H1 (cell line): ENCODE measurements at regions not wholly inside any gene's neighbourhood (a gene's known extent, or its start where the extent isn't known, plus 50 kb on each side); places are given as distances from the start of the nearest gene placed in this dataset.

ENCODE experiments used
- CTCF ChIA-PET: fragments of 300-600 bp; sonication (Branson Sonifier 250); formaldehyde crosslinking; loops from one replicate; lab custom pipeline; 2021; ENCODE audit not compliant: partially characterized antibody; lab: Charles Lee
- POLR2A ChIA-PET: fragments of 300-600 bp; sonication (Branson Sonifier 250); formaldehyde crosslinking; loops from one replicate; lab custom pipeline; 2021; ENCODE audit warnings: inconsistent platforms; ENCODE audit not compliant: partially characterized antibody; lab: Charles Lee
- DNase-seq, 2 experiments: peaks; one replicate each; pipeline versions ENCODE4 v3.0.0 to v3.0.0-alpha.2; 2010 to 2022; ENCODE audit warnings: low spot score in 2 of 2, low read depth in 1 of 2, mixed read lengths in 1 of 2
- FAIRE-seq: peaks from 2 replicates; lab custom pipeline; 2011; peaks lifted over from hg19 to GRCh38; lab: Jason Lieb, UNC
- H2AFZ ChIP-seq: 2 replicates; pipeline ENCODE4 v1.8.1; 2012; ENCODE audit warnings: low read length, inconsistent platforms
- H2AK5ac ChIP-seq: 2 replicates; pipeline ENCODE4 v1.6.1; 2013; ENCODE audit warnings: low read depth, low read length
- H2BK120ac ChIP-seq: replicated peaks from 2 replicates; pipeline ENCODE3; 2013; ENCODE audit warnings: low read depth, low read length, inconsistent platforms
- H2BK12ac ChIP-seq: 2 replicates; pipeline ENCODE4 v1.6.1; 2013; ENCODE audit warnings: low read depth, low read length
- H2BK15ac ChIP-seq: 2 replicates; pipeline ENCODE4 v1.6.1; 2013; ENCODE audit warnings: low read length
- H2BK20ac ChIP-seq: 2 replicates; pipeline ENCODE4 v1.6.1; 2013; ENCODE audit warnings: low read length
- H2BK5ac ChIP-seq: 2 replicates; pipeline ENCODE4 v1.6.1; 2013; ENCODE audit warnings: low read depth, low read length
- H3K14ac ChIP-seq: 2 replicates; pipeline ENCODE4 v1.6.1; 2013; ENCODE audit warnings: inconsistent platforms; ENCODE audit not compliant: insufficient read length
- H3K18ac ChIP-seq: 2 replicates; pipeline ENCODE4 v1.6.1; 2013; ENCODE audit warnings: low read length; ENCODE audit errors: extremely low read depth
- H3K23ac ChIP-seq: 2 replicates; pipeline ENCODE4 v1.6.1; 2013; ENCODE audit warnings: inconsistent platforms; ENCODE audit not compliant: insufficient read length
- H3K23me2 ChIP-seq: 2 replicates; pipeline ENCODE4 v1.6.1; 2013; ENCODE audit warnings: low read depth, low read length
- H3K27ac ChIP-seq: 2 replicates; pipeline ENCODE4 v1.6.1; 2011; ENCODE audit warnings: low read depth, low read length, inconsistent platforms
- H3K27me3 ChIP-seq, 4 experiments: replicated peaks in 1 of 4; 1 replicate in 1 of 4; 2 replicates in 3 of 4; pipeline versions ENCODE4 v1.6.1 to v1.8.1; 2011 to 2013; ENCODE audit warnings: low read length in 3 of 4, mild to moderate bottlenecking in 3 of 4, inconsistent platforms in 2 of 4, mixed read lengths in 2 of 4, moderate library complexity in 1 of 4; ENCODE audit not compliant: control insufficient read depth in 3 of 4, insufficient read depth in 3 of 4; ENCODE audit errors: extremely low read depth in 1 of 4
- H3K36me3 ChIP-seq, 4 experiments: 2 replicates each; pipeline versions ENCODE4 v1.6.1 to v1.8.1; 2011 to 2013; ENCODE audit warnings: mild to moderate bottlenecking in 4 of 4, low read length in 3 of 4, moderate library complexity in 2 of 4, control low read depth in 1 of 4, inconsistent platforms in 1 of 4; ENCODE audit not compliant: insufficient read depth in 4 of 4, control insufficient read depth in 2 of 4
- H3K4ac ChIP-seq: replicated peaks from 2 replicates; pipeline ENCODE3; 2013; ENCODE audit warnings: low read length, low read depth, mixed read lengths, inconsistent platforms; ENCODE audit not compliant: insufficient read length
- H3K4me1 ChIP-seq, 4 experiments: replicated peaks in 1 of 4; 1 replicate in 1 of 4; 2 replicates in 3 of 4; pipeline versions ENCODE4 v1.6.1 to v1.8.1; 2011 to 2013; ENCODE audit warnings: low read length in 3 of 4, inconsistent platforms in 2 of 4, mixed read lengths in 1 of 4; ENCODE audit not compliant: insufficient read depth in 4 of 4, control insufficient read depth in 3 of 4
- H3K4me2 ChIP-seq, 2 experiments: 2 replicates each; pipeline versions ENCODE4 v1.6.1 to v1.8.1; 2011 to 2013; ENCODE audit warnings: low read depth in 2 of 2, low read length in 2 of 2, control low read depth in 1 of 2, inconsistent platforms in 1 of 2, mild to moderate bottlenecking in 1 of 2; ENCODE audit not compliant: insufficient read depth in 1 of 2
- H3K4me3 ChIP-seq, 4 experiments: fragments of 200-600, 300-600 bp in 1 of 4; sonication (generic), shearing (Covaris generic), sonication (Bioruptor Twin) in 1 of 4; 2 replicates each; pipeline versions ENCODE4 v1.5.1 to v1.8.1; 2011 to 2016; ENCODE audit warnings: low read length in 4 of 4, low read depth in 3 of 4, control low read depth in 2 of 4, inconsistent platforms in 2 of 4, mild to moderate bottlenecking in 2 of 4, mixed read lengths in 1 of 4, moderate library complexity in 1 of 4; ENCODE audit not compliant: insufficient read depth in 2 of 4; ENCODE audit errors: extremely low read depth in 1 of 4
- H3K56ac ChIP-seq: replicated peaks from 2 replicates; pipeline ENCODE3; 2013; ENCODE audit warnings: low read depth, mild to moderate bottlenecking, mixed read lengths, low read length, inconsistent platforms; ENCODE audit not compliant: insufficient read length
- H3K79me1 ChIP-seq: 2 replicates; pipeline ENCODE4 v1.6.1; 2013; ENCODE audit warnings: low read depth, low read length, control low read depth
- H3K79me2 ChIP-seq, 2 experiments: 2 replicates each; pipeline versions ENCODE4 v1.6.1 to v1.8.1; 2012 to 2013; ENCODE audit warnings: low read length in 2 of 2, mild to moderate bottlenecking in 2 of 2, inconsistent platforms in 1 of 2; ENCODE audit not compliant: insufficient read depth in 2 of 2, control insufficient read depth in 1 of 2
- H3K9ac ChIP-seq, 4 experiments: replicated peaks in 1 of 4; 1 replicate in 1 of 4; 2 replicates in 3 of 4; pipeline versions ENCODE4 v1.6.1 to v1.8.1; 2011 to 2013; ENCODE audit warnings: low read depth in 3 of 4, low read length in 3 of 4, control low read depth in 2 of 4, mild to moderate bottlenecking in 2 of 4, moderate library complexity in 2 of 4, inconsistent platforms in 1 of 4; ENCODE audit errors: extremely low read depth in 1 of 4
- H3K9me3 ChIP-seq, 2 experiments: 2 replicates each; pipeline versions ENCODE4 v1.6.1 to v1.8.1; 2012 to 2013; ENCODE audit warnings: mild to moderate bottlenecking in 2 of 2, moderate library complexity in 2 of 2, control low read depth in 1 of 2, inconsistent platforms in 1 of 2, low read depth in 1 of 2, low read length in 1 of 2, mixed read lengths in 1 of 2; ENCODE audit not compliant: insufficient read depth in 2 of 2
- H4K20me1 ChIP-seq, 2 experiments: replicated peaks in 1 of 2; 2 replicates each; pipeline versions ENCODE3 to v1.8.1; 2011 to 2013; ENCODE audit warnings: inconsistent platforms in 2 of 2, low read length in 2 of 2, mild to moderate bottlenecking in 1 of 2; ENCODE audit not compliant: insufficient read depth in 2 of 2, control insufficient read depth in 1 of 2
- H4K5ac ChIP-seq: 2 replicates; pipeline ENCODE4 v1.6.1; 2013; ENCODE audit warnings: low read length, low read depth, mixed read lengths, inconsistent platforms; ENCODE audit not compliant: insufficient read length
- H4K8ac ChIP-seq: 2 replicates; pipeline ENCODE4 v1.8.0; 2013; ENCODE audit warnings: mild to moderate bottlenecking, moderate library complexity, low read length, inconsistent platforms; ENCODE audit not compliant: insufficient read depth; ENCODE audit errors: extremely low read depth
- H4K91ac ChIP-seq: replicated peaks from 2 replicates; pipeline ENCODE3; 2013; ENCODE audit warnings: low read length, mixed read lengths, inconsistent platforms; ENCODE audit not compliant: insufficient read length
- ASH2L ChIP-seq: fragments of 200-600, 300-600 bp; sonication (generic); IDR thresholded peaks from one replicate; pipeline ENCODE4 v1.7.1; 2017; ENCODE audit warnings: low read length
- CBX5 ChIP-seq: fragments of 300-800, 300-1000 bp; sonication (generic); IDR thresholded peaks from 2 replicates; pipeline ENCODE4 v1.7.1; 2016; ENCODE audit warnings: antibody characterized with exemption, low read length, low read depth
- EP300 ChIP-seq, 2 experiments: IDR thresholded peaks; 1 replicate in 1 of 2; 2 replicates in 1 of 2; pipeline ENCODE4 v1.6.1; 2011 to 2012; ENCODE audit warnings: low read depth in 2 of 2, low read length in 2 of 2, mild to moderate bottlenecking in 2 of 2, borderline replicate concordance in 1 of 2, inconsistent platforms in 1 of 2, moderate library complexity in 1 of 2
- GABPA ChIP-seq: IDR thresholded peaks from 2 replicates; pipeline ENCODE4 v1.6.1; 2011; ENCODE audit warnings: mild to moderate bottlenecking, low read length, moderate library complexity, borderline replicate concordance; ENCODE audit not compliant: insufficient read depth
- NANOG ChIP-seq: IDR thresholded peaks from 2 replicates; pipeline ENCODE4 v1.6.1; 2011; ENCODE audit warnings: low read length, low read depth, mild to moderate bottlenecking, inconsistent platforms; ENCODE audit not compliant: insufficient read depth, poor library complexity, severe bottlenecking
- RFX5 ChIP-seq: IDR thresholded peaks from 2 replicates; pipeline ENCODE4 v1.6.1; 2011; ENCODE audit warnings: low read depth, low read length, improper control_type of control experiment, borderline replicate concordance
- SIRT6 ChIP-seq: IDR thresholded peaks from one replicate; pipeline ENCODE4 v1.7.1; 2012; ENCODE audit warnings: low read length, inconsistent platforms
- TAF1 ChIP-seq: IDR thresholded peaks from 2 replicates; pipeline ENCODE4 v1.6.1; 2011; ENCODE audit warnings: mild to moderate bottlenecking, low read depth, low read length
- TAF7 ChIP-seq: optimal IDR thresholded peaks from 2 replicates; pipeline ENCODE3; 2011; ENCODE audit warnings: low read depth, mild to moderate bottlenecking, inconsistent platforms, low read length, moderate library complexity, borderline replicate concordance
- ZNF274 ChIP-seq: IDR thresholded peaks from 2 replicates; pipeline ENCODE4 v1.7.0; 2012; ENCODE audit warnings: low read length, borderline replicate concordance; ENCODE audit errors: extremely low read depth
- WGBS, 2 experiments: shearing (Covaris generic) in 1 of 2; methylation state at CpG; one replicate each; pipeline versions ENCODE4 v1.1.6 to v1.1.7; 2013 to 2015; ENCODE audit warnings: low lambda C conversion rate in 2 of 2, mixed read lengths in 2 of 2, inconsistent platforms in 1 of 2, low coverage in 1 of 2, missing lambda C conversion rate in 1 of 2; ENCODE audit not compliant: insufficient replicate concordance in 2 of 2, insufficient coverage in 1 of 2, insufficient read length in 1 of 2; ENCODE audit errors: extremely low coverage in 1 of 2, missing lambda C conversion rate in 1 of 2; 5-methylcytosine and 5-hydroxymethylcytosine counted together

DNA sequence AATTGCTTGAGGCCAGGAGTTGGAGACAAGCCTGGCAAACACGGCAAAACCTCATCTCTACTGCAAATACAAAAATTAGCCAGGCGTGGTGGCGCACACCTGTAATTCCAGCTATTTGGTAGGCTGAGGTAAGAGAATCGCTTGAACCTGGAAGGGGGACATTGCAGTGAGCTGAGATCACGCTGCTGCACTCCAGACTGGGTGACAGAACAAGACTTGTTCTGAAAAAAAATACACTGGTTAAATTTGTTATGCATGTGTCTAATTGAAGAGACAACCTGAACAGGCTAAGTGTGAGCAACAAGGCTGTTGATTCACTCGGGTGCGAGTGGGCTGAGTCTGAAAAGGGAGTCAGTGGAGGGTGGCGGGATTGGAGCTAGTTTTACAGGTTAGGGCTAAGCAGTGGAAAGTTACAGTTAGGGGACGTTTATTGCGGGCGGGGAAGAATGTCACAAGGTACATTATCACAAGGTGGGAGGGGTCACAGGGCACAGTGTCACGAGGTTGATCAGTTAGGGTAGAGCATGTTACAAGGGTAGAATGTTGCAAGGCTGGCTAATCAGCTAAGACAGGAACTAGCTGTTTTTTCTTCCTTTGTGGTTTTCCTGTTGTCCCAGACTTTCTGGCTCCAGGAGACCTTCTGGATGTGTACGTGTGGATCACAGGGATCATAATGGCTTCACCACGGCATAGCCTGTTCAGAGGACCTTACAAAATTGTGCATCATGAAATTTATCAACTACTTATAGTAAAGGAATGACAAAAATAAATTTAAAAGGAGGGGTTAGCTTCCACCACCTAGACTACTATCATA lies 115.8 kb downstream of the NAA11 start:
- no peak overlapping the region for H3K27ac ChIP-seq
- no peak overlapping the region for H4K5ac ChIP-seq
- no peak overlapping the region for H2BK20ac ChIP-seq
- H3K4ac ChIP-seq: no peak overlapping the region
- no peak overlapping the region for H2AK5ac ChIP-seq
- H4K91ac ChIP-seq: no peak overlapping the region
- H4K20me1 ChIP-seq: no peaks in the 10 kb centered on the region
- H3K23me2 ChIP-seq: 0 out of 2 replicates have a peak, but pooled peaks cover 2% of the 10 kb centered on the region
- FAIRE-seq: no peak
- H2BK120ac ChIP-seq: no peak overlapping the region
- no peaks in the 10 kb centered on the region for H3K79me1 ChIP-seq
- H2AFZ ChIP-seq: 0 out of 2 replicates have a peak overlapping the region, but pooled peaks have one; percentile 51
- TF ChIP-seq GABPA (no peak), ZNF274 (no peak), TAF7 (no peak), NANOG (no peak), SIRT6 (no peak), TAF1 (no peak), CBX5 (no peak), ASH2L (no peak), EP300 (IDR thresholded peaks at IDR 0.05; ENCODE audit: borderline replicate concordance in 1 of 2, low read depth in 2 of 2, low read length in 2 of 2) (no peak), RFX5 (no peak)
- no peak overlapping the region for H3K4me2 ChIP-seq
- H2BK5ac ChIP-seq: no peak overlapping the region; the same call in 1 of the 2 replicates
- DNase-seq: no peak
- H4K8ac ChIP-seq: no peak overlapping the region
- no peak overlapping the region for H3K4me3 ChIP-seq
- no peaks in the 10 kb centered on the region for H3K27me3 ChIP-seq
- 92% methylated on average over 14 of the region's 14 CpGs; no CpG with 5 or more reads in 1 of the 2 experiments for WGBS, 2 experiments
- H3K14ac ChIP-seq: no peak overlapping the region
- no peak overlapping the region for H3K23ac ChIP-seq
- no peaks in the 10 kb centered on the region; a peak in 1 of 4 replicates for H3K79me2 ChIP-seq
- no peak overlapping the region for H3K9ac ChIP-seq
- no peak overlapping the region for H3K56ac ChIP-seq
- peaks cover 0 to 3% (median 0%) of the 10 kb centered on the region in 4 experiments; a peak in 1 of 7 replicates for H3K4me1 ChIP-seq
- CTCF ChIA-PET: no interaction called here
- POLR2A ChIA-PET: no interaction called here
- H3K18ac ChIP-seq: no peak overlapping the region
- H2BK15ac ChIP-seq: no peak overlapping the region
- H3K36me3 ChIP-seq: no peaks in the 10 kb centered on the region
- H2BK12ac ChIP-seq: no peak overlapping the region
- H3K9me3 ChIP-seq: no peaks in the 10 kb centered on the region
